Lower leg skin (tissue), 4 donors: ENCODE measurements at regions not wholly inside any gene's neighbourhood (a gene's known extent, or its start where the extent isn't known, plus 50 kb on each side); places are given as distances from the start of the nearest gene placed in this dataset.

ENCODE experiments used
- DNase-seq, 2 donors: peaks; one replicate each; pipeline ENCODE4 v3.0.0-alpha.2; 2019; ENCODE audit warnings: low spot score in 2 of 2
- H3K4me3 ChIP-seq: fragments of 200-600 bp; sonication (generic); 2 replicates; pipeline ENCODE4 v1.5.1; 2017; ENCODE audit warnings: mild to moderate bottlenecking, low read depth; ENCODE audit not compliant: poor library complexity, severe bottlenecking
- CTCF ChIP-seq, 3 donors: fragments of 450-650 bp; IDR thresholded peaks; one replicate each; pipeline ENCODE4 v1.5.1; 2016; ENCODE audit warnings: antibody characterized with exemption in 3 of 3, mild to moderate bottlenecking in 3 of 3, moderate library complexity in 2 of 3
- POLR2A ChIP-seq, 2 donors: fragments of 450-650 bp; IDR thresholded peaks; one replicate each; pipeline ENCODE4 v1.6.1; 2016 to 2017; ENCODE audit warnings: antibody characterized with exemption in 2 of 2, mild to moderate bottlenecking in 1 of 2, moderate library complexity in 1 of 2
- WGBS, 2 donors: methylation state at CpG; one replicate each; pipeline ENCODE4 v1.1.5; 2018; 5-methylcytosine and 5-hydroxymethylcytosine counted together
- intact Hi-C: fragments of 100-400 bp; cut with DNase I; formaldehyde crosslinking; loops from one replicate; pipeline ENCODE4 v1.15.0; 2023; ENCODE audit warnings: low total_unique reads

- TF ChIP-seq POLR2A (IDR thresholded peaks at IDR 0.05), result no peak
- no peak for TF ChIP-seq CTCF (IDR thresholded peaks at IDR 0.05)
- intact Hi-C loops, result no loop called here
- 65 to 68% methylated on average over 5 of the region's 5 CpGs for WGBS, 2 donors
Observed at GRCh38 chr3:102125197-102125993, 276.1 kb downstream of the NFKBIZ start.

GRCh38 chr3:102125994-102126368 lies 276.7 kb downstream of the NFKBIZ start:
- DNase-seq, result no peak
- no peak overlapping the region for H3K4me3 ChIP-seq
- intact Hi-C loops, result no loop called here
- 95 to 97% methylated on average over 1 of the region's 1 CpG for WGBS, 2 donors
- no peak for TF ChIP-seq POLR2A (IDR thresholded peaks at IDR 0.05)

More at GRCh38 chr3:102125197-102125993, 276.1 kb downstream of the NFKBIZ start:
- DNase-seq, result no peak
- H3K4me3 ChIP-seq, result no peak overlapping the region

- intact Hi-C loops, result no loop called here
- no peak for TF ChIP-seq POLR2A (IDR thresholded peaks at IDR 0.05)
- no peak for TF ChIP-seq CTCF (IDR thresholded peaks at IDR 0.05)
- no peak overlapping the region for H3K4me3 ChIP-seq
- WGBS, 2 donors, result 19 to 37% methylated on average over 3 of the region's 3 CpGs
- peak in 1 of 2 donors; percentile 61 for DNase-seq
Observed at GRCh38 chr3:102129760-102130608, 280.7 kb downstream of the NFKBIZ start.

- no peak overlapping the region for H3K4me3 ChIP-seq
- TF ChIP-seq CTCF (IDR thresholded peaks at IDR 0.05), result no peak
- TF ChIP-seq POLR2A (IDR thresholded peaks at IDR 0.05), result no peak
- intact Hi-C loops, result no loop called here
- DNase-seq, result no peak
Observed at GRCh38 chr3:102132370-102132769, 283.1 kb downstream of the NFKBIZ start.

GRCh38 chr3:102133376-102133775 lies 284.1 kb downstream of the NFKBIZ start:
- intact Hi-C loops, result no loop called here

More at GRCh38 chr3:102133376-102133775, 284.1 kb downstream of the NFKBIZ start:
- WGBS, 2 donors, result 94% methylated on average over 2 of the region's 2 CpGs
- TF ChIP-seq CTCF (IDR thresholded peaks at IDR 0.05) (no peak), POLR2A (IDR thresholded peaks at IDR 0.05) (no peak)
- no peak for DNase-seq
- H3K4me3 ChIP-seq, result no peak overlapping the region
